GM18505 (cell line): ENCODE measurements at regions not wholly inside any gene's neighbourhood (a gene's known extent, or its start where the extent isn't known, plus 50 kb on each side); places are given as distances from the start of the nearest gene placed in this dataset.
"Not testable (repeated sequence)": the region's sequence is repeated elsewhere in the genome, so short reads cannot be mapped to it uniquely, and the experiment has no call there.

Experiments used
- ATAC-seq: cut with Tn5 transposase; IDR thresholded peaks from one replicate; pipeline ENCODE4 v1.9.1; 2021; ENCODE audit not compliant: unreplicated experiment
- POLR2A ChIP-seq: IDR thresholded peaks from 4 replicates; pipeline ENCODE4 v1.6.1; 2011; ENCODE audit warnings: borderline replicate concordance; ENCODE audit not compliant: insufficient read depth, insufficient read length; ENCODE audit errors: extremely low read depth

GRCh38 chr19:28393574-28394336 is 819.2 kb downstream of the UQCRFS1 start:
- TF ChIP-seq POLR2A, result no peak
- no peak for ATAC-seq

GRCh38 chr19:28388988-28389387 is 824.0 kb downstream of the UQCRFS1 start:
- no peak for ATAC-seq
- no peak for TF ChIP-seq POLR2A

GRCh38 chr19:28387507-28387906 is 825.4 kb downstream of the UQCRFS1 start:
- no peak for TF ChIP-seq POLR2A
- no peak for ATAC-seq

GRCh38 chr19:28386470-28386869 is 826.5 kb downstream of the UQCRFS1 start:
- ATAC-seq, result no peak
- no peak for TF ChIP-seq POLR2A

- no peak for TF ChIP-seq POLR2A
- ATAC-seq, result no peak
These were observed 826.9 kb downstream of the UQCRFS1 start for GRCh38 chr19:28386066-28386465.

- TF ChIP-seq POLR2A, result no peak
- ATAC-seq, result no peak
These were observed 835.9 kb downstream of the UQCRFS1 start for GRCh38 chr19:28377077-28377476.

- no peak for ATAC-seq
- no peak for TF ChIP-seq POLR2A
These were observed 838.0 kb downstream of the UQCRFS1 start for GRCh38 chr19:28374971-28375370.

- TF ChIP-seq POLR2A, result no peak
- ATAC-seq, result no peak
These were observed 840.2 kb downstream of the UQCRFS1 start for GRCh38 chr19:28372576-28373247.

GRCh38 chr19:28367146-28367545 is 845.8 kb downstream of the UQCRFS1 start:
- TF ChIP-seq POLR2A, result no peak
- ATAC-seq, result no peak

GRCh38 chr19:28363254-28363653 is 849.7 kb downstream of the UQCRFS1 start:
- ATAC-seq, result no peak
- TF ChIP-seq POLR2A, result no peak

- no peak for ATAC-seq
- no peak for TF ChIP-seq POLR2A
These were observed 853.2 kb downstream of the UQCRFS1 start for GRCh38 chr19:28359431-28360414.

- ATAC-seq, result no peak
- no peak for TF ChIP-seq POLR2A
These were observed 854.3 kb downstream of the UQCRFS1 start for GRCh38 chr19:28358633-28359032.

GRCh38 chr19:28351761-28352160 is 861.2 kb downstream of the UQCRFS1 start:
- no peak for ATAC-seq
- no peak for TF ChIP-seq POLR2A

GRCh38 chr19:28351321-28351720 is 861.6 kb downstream of the UQCRFS1 start:
- not testable (repeated sequence) for ATAC-seq

- ATAC-seq, result no peak
- TF ChIP-seq POLR2A, result no peak
These were observed 862.3 kb downstream of the UQCRFS1 start for GRCh38 chr19:28350673-28351072.
